ENCODE measurements at regions not wholly inside any gene's neighbourhood (a gene's known extent, or its start where the extent isn't known, plus 50 kb on each side); places are given as distances from the start of the nearest gene placed in this dataset.

GRCh38 chr3:26070854-26071253, 281.0 kb downstream of the OXSM start:
- CTCF ChIA-PET = interaction anchor here (0.6 to 1.1 kb wide), 2 partner anchors 424 to 1601 kb away, joined by 3 read pairs; no protein-coding TSS in a partner anchor
- WGBS (ENCODE audit: low lambda C conversion rate) = 19% methylated on average over 1 of the region's 1 CpG
- TF ChIP-seq EP300 (IDR thresholded peaks at IDR 0.05; ENCODE audit: borderline replicate concordance in 1 of 2, low read depth in 1 of 2, low read length in 1 of 2) (no peak), RCOR1 (IDR thresholded peaks at IDR 0.05; ENCODE audit: low read length) (no peak), CHD2 (IDR thresholded peaks at IDR 0.05; ENCODE audit: low read length, partially characterized antibody) (no peak), GATA2 (CRISPR knock-in tag; IDR thresholded peaks at IDR 0.05) (no peak), POLR2AphosphoS5 (IDR thresholded peaks at IDR 0.05; ENCODE audit: low read depth, low read length) (no peak)
- TF ChIP-seq, protein P1, sequence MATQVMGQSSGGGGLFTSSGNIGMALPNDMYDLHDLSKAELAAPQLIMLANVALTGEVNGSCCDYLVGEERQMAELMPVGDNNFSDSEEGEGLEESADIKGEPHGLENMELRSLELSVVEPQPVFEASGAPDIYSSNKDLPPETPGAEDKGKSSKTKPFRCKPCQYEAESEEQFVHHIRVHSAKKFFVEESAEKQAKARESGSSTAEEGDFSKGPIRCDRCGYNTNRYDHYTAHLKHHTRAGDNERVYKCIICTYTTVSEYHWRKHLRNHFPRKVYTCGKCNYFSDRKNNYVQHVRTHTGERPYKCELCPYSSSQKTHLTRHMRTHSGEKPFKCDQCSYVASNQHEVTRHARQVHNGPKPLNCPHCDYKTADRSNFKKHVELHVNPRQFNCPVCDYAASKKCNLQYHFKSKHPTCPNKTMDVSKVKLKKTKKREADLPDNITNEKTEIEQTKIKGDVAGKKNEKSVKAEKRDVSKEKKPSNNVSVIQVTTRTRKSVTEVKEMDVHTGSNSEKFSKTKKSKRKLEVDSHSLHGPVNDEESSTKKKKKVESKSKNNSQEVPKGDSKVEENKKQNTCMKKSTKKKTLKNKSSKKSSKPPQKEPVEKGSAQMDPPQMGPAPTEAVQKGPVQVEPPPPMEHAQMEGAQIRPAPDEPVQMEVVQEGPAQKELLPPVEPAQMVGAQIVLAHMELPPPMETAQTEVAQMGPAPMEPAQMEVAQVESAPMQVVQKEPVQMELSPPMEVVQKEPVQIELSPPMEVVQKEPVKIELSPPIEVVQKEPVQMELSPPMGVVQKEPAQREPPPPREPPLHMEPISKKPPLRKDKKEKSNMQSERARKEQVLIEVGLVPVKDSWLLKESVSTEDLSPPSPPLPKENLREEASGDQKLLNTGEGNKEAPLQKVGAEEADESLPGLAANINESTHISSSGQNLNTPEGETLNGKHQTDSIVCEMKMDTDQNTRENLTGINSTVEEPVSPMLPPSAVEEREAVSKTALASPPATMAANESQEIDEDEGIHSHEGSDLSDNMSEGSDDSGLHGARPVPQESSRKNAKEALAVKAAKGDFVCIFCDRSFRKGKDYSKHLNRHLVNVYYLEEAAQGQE (IDR thresholded peaks at IDR 0.05; ENCODE audit: low read depth, low read length) = no peak

GRCh38 chr3:26074080-26074479, 284.2 kb downstream of the OXSM start:
- DNase-seq = no peak
- 29% methylated on average over 1 of the region's 1 CpG for WGBS (ENCODE audit: low lambda C conversion rate)
- TF ChIP-seq FOXJ3 (CRISPR knock-in tag; IDR thresholded peaks at IDR 0.05) (no peak), FOXM1 (IDR thresholded peaks at IDR 0.05; ENCODE audit: low read depth) (no peak), RFX5 (IDR thresholded peaks at IDR 0.05; ENCODE audit: low read length) (no peak), MAX (IDR thresholded peaks at IDR 0.05; ENCODE audit: low read depth) (no peak), RCOR1 (IDR thresholded peaks at IDR 0.05; ENCODE audit: low read length) (no peak), RXRA (IDR thresholded peaks at IDR 0.05; ENCODE audit: borderline replicate concordance, low read depth) (no peak), ELF1 (IDR thresholded peaks at IDR 0.05) (no peak), SIN3A (IDR thresholded peaks at IDR 0.05; ENCODE audit: borderline replicate concordance, low read depth, low read length) (no peak), GATA2 (CRISPR knock-in tag; IDR thresholded peaks at IDR 0.05) (no peak), TCF12 (IDR thresholded peaks at IDR 0.05) (no peak), NRF1 (IDR thresholded peaks at IDR 0.05; ENCODE audit: low read depth, low read length) (no peak), SMC3 (IDR thresholded peaks at IDR 0.05; ENCODE audit: low read depth, low read length) (no peak), CHD2 (IDR thresholded peaks at IDR 0.05; ENCODE audit: low read length, partially characterized antibody) (no peak)
- TF ChIP-seq, protein P2, sequence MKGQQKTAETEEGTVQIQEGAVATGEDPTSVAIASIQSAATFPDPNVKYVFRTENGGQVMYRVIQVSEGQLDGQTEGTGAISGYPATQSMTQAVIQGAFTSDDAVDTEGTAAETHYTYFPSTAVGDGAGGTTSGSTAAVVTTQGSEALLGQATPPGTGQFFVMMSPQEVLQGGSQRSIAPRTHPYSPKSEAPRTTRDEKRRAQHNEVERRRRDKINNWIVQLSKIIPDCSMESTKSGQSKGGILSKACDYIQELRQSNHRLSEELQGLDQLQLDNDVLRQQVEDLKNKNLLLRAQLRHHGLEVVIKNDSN (IDR thresholded peaks at IDR 0.05; ENCODE audit: borderline replicate concordance, low read depth) = no peak
- TF ChIP-seq, protein P1 (IDR thresholded peaks at IDR 0.05; ENCODE audit: low read depth, low read length) = no peak
- TF ChIP-seq, protein P3, sequence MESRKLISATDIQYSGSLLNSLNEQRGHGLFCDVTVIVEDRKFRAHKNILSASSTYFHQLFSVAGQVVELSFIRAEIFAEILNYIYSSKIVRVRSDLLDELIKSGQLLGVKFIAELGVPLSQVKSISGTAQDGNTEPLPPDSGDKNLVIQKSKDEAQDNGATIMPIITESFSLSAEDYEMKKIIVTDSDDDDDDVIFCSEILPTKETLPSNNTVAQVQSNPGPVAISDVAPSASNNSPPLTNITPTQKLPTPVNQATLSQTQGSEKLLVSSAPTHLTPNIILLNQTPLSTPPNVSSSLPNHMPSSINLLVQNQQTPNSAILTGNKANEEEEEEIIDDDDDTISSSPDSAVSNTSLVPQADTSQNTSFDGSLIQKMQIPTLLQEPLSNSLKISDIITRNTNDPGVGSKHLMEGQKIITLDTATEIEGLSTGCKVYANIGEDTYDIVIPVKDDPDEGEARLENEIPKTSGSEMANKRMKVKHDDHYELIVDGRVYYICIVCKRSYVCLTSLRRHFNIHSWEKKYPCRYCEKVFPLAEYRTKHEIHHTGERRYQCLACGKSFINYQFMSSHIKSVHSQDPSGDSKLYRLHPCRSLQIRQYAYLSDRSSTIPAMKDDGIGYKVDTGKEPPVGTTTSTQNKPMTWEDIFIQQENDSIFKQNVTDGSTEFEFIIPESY (IDR thresholded peaks at IDR 0.05; ENCODE audit: borderline replicate concordance, low read depth) = no peak

More at GRCh38 chr3:26070854-26071253, 281.0 kb downstream of the OXSM start:
- H2AFZ ChIP-seq (ENCODE audit: low read depth) = no peak overlapping the region
- POLR2A ChIA-PET = no interaction called here
- no peaks in the 10 kb centered on the region for H3K9me2 ChIP-seq
- DNase-seq = no peak
- H3K27me3 ChIP-seq (ENCODE audit: insufficient read depth) = no peaks in the 10 kb centered on the region
- no peaks in the 10 kb centered on the region for H3K4me1 ChIP-seq (ENCODE audit: control insufficient read depth in 1 of 2, insufficient read depth in 2 of 2, low read depth in 1 of 2, low read length in 1 of 2)
- no peaks in the 10 kb centered on the region for H3K36me3 ChIP-seq (replicated peaks in 1 of 2; ENCODE audit: control insufficient read depth in 1 of 2, insufficient read depth in 2 of 2, low read length in 1 of 2)
- H3K9ac ChIP-seq = no peak overlapping the region
- no peaks in the 10 kb centered on the region for H3K9me3 ChIP-seq
- no peak overlapping the region for H3K27ac ChIP-seq (ENCODE audit: low read depth in 2 of 2, low read length in 1 of 2)
- no peaks in the 10 kb centered on the region for H3F3A ChIP-seq (replicated peaks; ENCODE audit: insufficient read depth)
- no peak overlapping the region for H3K4me2 ChIP-seq
- no peaks in the 10 kb centered on the region for H4K20me1 ChIP-seq (ENCODE audit: insufficient read depth)
- no peak overlapping the region for H3K4me3 ChIP-seq (ENCODE audit: low read depth in 2 of 2, low read length in 1 of 2)
- no peaks in the 10 kb centered on the region for H3K79me2 ChIP-seq (ENCODE audit: insufficient read depth)

More at GRCh38 chr3:26074080-26074479, 284.2 kb downstream of the OXSM start:
- Histone ChIP-seq H3K9me2 (no peaks in the 10 kb centered on the region), H3K4me3 (ENCODE audit: low read depth in 2 of 2, low read length in 1 of 2) (no peak overlapping the region), H3K27ac (ENCODE audit: low read depth in 2 of 2, low read length in 1 of 2) (no peak overlapping the region), H3K9ac (no peak overlapping the region), H3K36me3 (replicated peaks in 1 of 2; ENCODE audit: control insufficient read depth in 1 of 2, insufficient read depth in 2 of 2, low read length in 1 of 2) (no peaks in the 10 kb centered on the region), H3F3A (replicated peaks; ENCODE audit: insufficient read depth) (no peaks in the 10 kb centered on the region), H4K20me1 (ENCODE audit: insufficient read depth) (no peaks in the 10 kb centered on the region), H3K4me2 (no peak overlapping the region), H2AFZ (ENCODE audit: low read depth) (no peak overlapping the region), H3K27me3 (ENCODE audit: insufficient read depth) (no peaks in the 10 kb centered on the region), H3K9me3 (no peaks in the 10 kb centered on the region), H3K4me1 (ENCODE audit: control insufficient read depth in 1 of 2, insufficient read depth in 2 of 2, low read depth in 1 of 2, low read length in 1 of 2) (no peaks in the 10 kb centered on the region), H3K79me2 (ENCODE audit: insufficient read depth) (no peaks in the 10 kb centered on the region)
- ChIA-PET POLR2A (no interaction called here), CTCF (no interaction called here)

Data from SK-N-SH (cell line).